HepG2 (cell line): ENCODE measurements at regions not wholly inside any gene's neighbourhood (a gene's known extent, or its start where the extent isn't known, plus 50 kb on each side); places are given as distances from the start of the nearest gene placed in this dataset.

Source experiments
- CEBPB ChIP-seq: IDR thresholded peaks from 2 replicates; pipeline ENCODE4 v1.6.1; 2011; ENCODE audit warnings: low read depth, low read length, improper control_type of control experiment, borderline replicate concordance
- FOXP1 ChIP-seq, 2 experiments: fragments of 450-650 bp in 1 of 2; IDR thresholded peaks; 2 replicates each; pipeline ENCODE4 v1.6.1; 2017 to 2018; ENCODE audit warnings: antibody characterized with exemption in 1 of 2
- HDAC6 ChIP-seq: fragments of 200-600 bp; sonication (generic); IDR thresholded peaks from 2 replicates; pipeline ENCODE4 v1.7.0; 2017; ENCODE audit warnings: mild to moderate bottlenecking, antibody characterized with exemption, low read length, low read depth
- LCORL ChIP-seq, 2 experiments: fragments of 450-650 bp in 1 of 2; sonication (generic) in 1 of 2; formaldehyde crosslinking in 1 of 2; IDR thresholded peaks; 2 replicates each; pipeline versions ENCODE4 v1.5.0 to v1.6.1; 2017 to 2020; ENCODE audit warnings: antibody characterized with exemption in 1 of 2, missing genetic modification reagents in 1 of 2
- MYNN ChIP-seq: sonication (generic); formaldehyde crosslinking; IDR thresholded peaks from 2 replicates; pipeline ENCODE4 v1.4.0; 2020; ENCODE audit warnings: mild to moderate bottlenecking, low read depth, missing genetic modification reagents
- NFIC ChIP-seq: IDR thresholded peaks from 2 replicates; pipeline ENCODE4 v1.6.1; 2012; ENCODE audit warnings: mild to moderate bottlenecking, low read length, inconsistent platforms
- NR2F1 ChIP-seq, 2 experiments: fragments of 450-650 bp in 1 of 2; formaldehyde crosslinking in 1 of 2; IDR thresholded peaks; 2 replicates each; pipeline versions ENCODE4 v1.5.0 to v1.6.1; 2016 to 2020; ENCODE audit warnings: mild to moderate bottlenecking in 1 of 2, missing compliant biosample characterization in 1 of 2, missing genetic modification reagents in 1 of 2, moderate library complexity in 1 of 2
- NRL ChIP-seq: sonication (generic); formaldehyde crosslinking; IDR thresholded peaks from 2 replicates; pipeline ENCODE4 v1.5.0; 2020; ENCODE audit warnings: missing genetic modification reagents, mild to moderate bottlenecking, moderate library complexity, borderline replicate concordance
- RXRA ChIP-seq: sonication (generic); formaldehyde crosslinking; IDR thresholded peaks from 2 replicates; pipeline ENCODE4 v1.5.1; 2020; ENCODE audit warnings: missing genetic modification reagents
- STAG1 ChIP-seq: sonication (generic); formaldehyde crosslinking; IDR thresholded peaks from 2 replicates; pipeline ENCODE4 v1.4.0; 2020; ENCODE audit warnings: missing genetic modification reagents
- ZC3H4 ChIP-seq: sonication (generic); formaldehyde crosslinking; IDR thresholded peaks from 2 replicates; pipeline ENCODE4 v1.4.0; 2020; ENCODE audit warnings: missing genetic modification reagents, borderline replicate concordance
- ZKSCAN1 ChIP-seq: fragments of 150-350 bp; IDR thresholded peaks from 2 replicates; pipeline ENCODE4 v1.6.1; 2014; ENCODE audit warnings: low read length
- ZNF317 ChIP-seq: sonication (generic); formaldehyde crosslinking; IDR thresholded peaks from 2 replicates; pipeline ENCODE4 v1.5.0; 2020; ENCODE audit warnings: mild to moderate bottlenecking, missing genetic modification reagents
- ZNF496 ChIP-seq: sonication (generic); formaldehyde crosslinking; IDR thresholded peaks from 2 replicates; pipeline ENCODE4 v1.8.1; 2023; ENCODE audit warnings: mild to moderate bottlenecking, moderate library complexity, missing genetic modification reagents; ENCODE audit not compliant: insufficient replicate concordance
- ZNF547 ChIP-seq: sonication (generic); formaldehyde crosslinking; IDR thresholded peaks from 2 replicates; pipeline ENCODE4 v1.5.1; 2020; ENCODE audit warnings: mild to moderate bottlenecking, missing genetic modification reagents
- TF ChIP-seq, protein P1 (sequence below): fragments of 450-650 bp; IDR thresholded peaks from 2 replicates; pipeline ENCODE4 v1.6.1; 2017
- TF ChIP-seq, protein P2 (sequence below): sonication (generic); formaldehyde crosslinking; IDR thresholded peaks from 2 replicates; pipeline ENCODE4 v1.5.1; 2020; ENCODE audit warnings: mild to moderate bottlenecking, moderate library complexity, missing genetic modification reagents
- TF ChIP-seq, protein P3 (sequence below): sonication (generic); formaldehyde crosslinking; IDR thresholded peaks from 2 replicates; pipeline ENCODE4 v1.5.0; 2020; ENCODE audit warnings: missing genetic modification reagents
- TF ChIP-seq, protein P4 (sequence below): IDR thresholded peaks from 2 replicates; pipeline ENCODE4 v1.6.1; 2016; ENCODE audit warnings: missing biosample characterization, missing genetic modification reagents, low read depth
- TF ChIP-seq, protein P5 (sequence below): sonication (generic); formaldehyde crosslinking; IDR thresholded peaks from 2 replicates; pipeline ENCODE4 v1.5.0; 2020; ENCODE audit warnings: mild to moderate bottlenecking, missing genetic modification reagents
- TF ChIP-seq, protein P6 (sequence below): sonication (generic); formaldehyde crosslinking; IDR thresholded peaks from 2 replicates; pipeline ENCODE4 v1.8.0; 2022; ENCODE audit warnings: mild to moderate bottlenecking, missing genetic modification reagents, moderate library complexity

DNA sequence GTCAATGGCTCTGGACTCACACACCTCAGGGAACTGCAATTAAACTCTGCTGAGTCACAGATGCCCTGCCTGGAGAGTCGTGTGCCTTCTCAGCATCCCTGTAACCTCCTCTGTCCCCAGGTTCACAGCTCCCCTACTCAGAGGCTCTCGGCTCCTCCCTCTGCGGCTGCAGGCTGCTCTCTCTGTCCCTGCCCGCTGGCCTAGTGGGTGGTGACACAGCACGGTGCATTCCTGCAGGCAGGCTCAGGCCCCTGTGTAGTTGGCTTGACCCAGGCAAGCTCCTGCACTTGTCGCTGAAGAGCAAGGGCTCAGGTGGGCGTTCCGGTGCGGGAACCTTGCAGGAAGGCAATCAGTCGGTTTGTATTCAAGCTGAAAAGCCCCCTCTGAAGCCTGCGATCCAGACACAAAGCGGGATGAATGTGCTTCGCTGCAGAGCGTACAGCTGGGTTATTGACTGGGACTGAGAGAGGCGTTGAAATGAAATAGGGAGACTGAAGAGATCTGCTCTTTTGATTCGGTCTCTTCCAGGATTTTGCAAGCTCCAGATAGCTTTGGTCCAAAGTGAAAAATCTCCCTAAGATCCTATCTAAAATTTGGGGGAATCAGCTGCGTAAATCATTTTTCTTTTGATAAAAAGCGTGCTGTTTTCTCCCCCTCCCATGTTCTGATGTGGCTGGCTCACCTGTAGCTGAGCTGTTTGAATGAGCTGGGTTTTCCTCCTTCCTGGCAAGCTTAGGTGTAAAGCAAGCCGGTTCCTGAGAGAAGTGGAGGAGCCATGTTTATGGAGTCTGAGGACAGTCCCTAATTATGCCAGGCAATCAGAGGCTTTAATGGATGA is 208.7 kb upstream of the PHYHIPL start (continued):
- TF ChIP-seq, protein P1, sequence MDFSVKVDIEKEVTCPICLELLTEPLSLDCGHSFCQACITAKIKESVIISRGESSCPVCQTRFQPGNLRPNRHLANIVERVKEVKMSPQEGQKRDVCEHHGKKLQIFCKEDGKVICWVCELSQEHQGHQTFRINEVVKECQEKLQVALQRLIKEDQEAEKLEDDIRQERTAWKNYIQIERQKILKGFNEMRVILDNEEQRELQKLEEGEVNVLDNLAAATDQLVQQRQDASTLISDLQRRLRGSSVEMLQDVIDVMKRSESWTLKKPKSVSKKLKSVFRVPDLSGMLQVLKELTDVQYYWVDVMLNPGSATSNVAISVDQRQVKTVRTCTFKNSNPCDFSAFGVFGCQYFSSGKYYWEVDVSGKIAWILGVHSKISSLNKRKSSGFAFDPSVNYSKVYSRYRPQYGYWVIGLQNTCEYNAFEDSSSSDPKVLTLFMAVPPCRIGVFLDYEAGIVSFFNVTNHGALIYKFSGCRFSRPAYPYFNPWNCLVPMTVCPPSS, result no peak
- 0 out of 2 replicates have a peak, but pooled peaks have one; percentile 8 for TF ChIP-seq CEBPB
- TF ChIP-seq, protein P2, sequence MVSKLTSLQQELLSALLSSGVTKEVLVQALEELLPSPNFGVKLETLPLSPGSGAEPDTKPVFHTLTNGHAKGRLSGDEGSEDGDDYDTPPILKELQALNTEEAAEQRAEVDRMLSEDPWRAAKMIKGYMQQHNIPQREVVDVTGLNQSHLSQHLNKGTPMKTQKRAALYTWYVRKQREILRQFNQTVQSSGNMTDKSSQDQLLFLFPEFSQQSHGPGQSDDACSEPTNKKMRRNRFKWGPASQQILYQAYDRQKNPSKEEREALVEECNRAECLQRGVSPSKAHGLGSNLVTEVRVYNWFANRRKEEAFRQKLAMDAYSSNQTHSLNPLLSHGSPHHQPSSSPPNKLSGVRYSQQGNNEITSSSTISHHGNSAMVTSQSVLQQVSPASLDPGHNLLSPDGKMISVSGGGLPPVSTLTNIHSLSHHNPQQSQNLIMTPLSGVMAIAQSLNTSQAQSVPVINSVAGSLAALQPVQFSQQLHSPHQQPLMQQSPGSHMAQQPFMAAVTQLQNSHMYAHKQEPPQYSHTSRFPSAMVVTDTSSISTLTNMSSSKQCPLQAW (CRISPR knock-in tag), result peak; percentile 92
- no peak for TF ChIP-seq LCORL (IDR thresholded peaks at IDR 0.05)
- peak; percentile 88 for TF ChIP-seq LCORL (CRISPR knock-in tag; IDR thresholded peaks at IDR 0.05)
- TF ChIP-seq RXRA (CRISPR knock-in tag), result peak; percentile 82
- no peak for TF ChIP-seq ZC3H4
- peak; percentile 76; the same call in 1 of the 2 replicates for TF ChIP-seq ZNF317
- TF ChIP-seq MYNN (CRISPR knock-in tag), result no peak
- no peak for TF ChIP-seq ZKSCAN1
- no peak for TF ChIP-seq FOXP1 (IDR thresholded peaks at IDR 0.05)
- peak; percentile 28 for TF ChIP-seq FOXP1 (CRISPR knock-in tag; IDR thresholded peaks at IDR 0.05)
- TF ChIP-seq NRL (CRISPR knock-in tag), result peak; percentile 89
- TF ChIP-seq, protein P3, sequence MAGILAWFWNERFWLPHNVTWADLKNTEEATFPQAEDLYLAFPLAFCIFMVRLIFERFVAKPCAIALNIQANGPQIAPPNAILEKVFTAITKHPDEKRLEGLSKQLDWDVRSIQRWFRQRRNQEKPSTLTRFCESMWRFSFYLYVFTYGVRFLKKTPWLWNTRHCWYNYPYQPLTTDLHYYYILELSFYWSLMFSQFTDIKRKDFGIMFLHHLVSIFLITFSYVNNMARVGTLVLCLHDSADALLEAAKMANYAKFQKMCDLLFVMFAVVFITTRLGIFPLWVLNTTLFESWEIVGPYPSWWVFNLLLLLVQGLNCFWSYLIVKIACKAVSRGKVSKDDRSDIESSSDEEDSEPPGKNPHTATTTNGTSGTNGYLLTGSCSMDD (CRISPR knock-in tag), result no peak
- peak; percentile 35 for TF ChIP-seq STAG1 (CRISPR knock-in tag)
- TF ChIP-seq, protein P4, sequence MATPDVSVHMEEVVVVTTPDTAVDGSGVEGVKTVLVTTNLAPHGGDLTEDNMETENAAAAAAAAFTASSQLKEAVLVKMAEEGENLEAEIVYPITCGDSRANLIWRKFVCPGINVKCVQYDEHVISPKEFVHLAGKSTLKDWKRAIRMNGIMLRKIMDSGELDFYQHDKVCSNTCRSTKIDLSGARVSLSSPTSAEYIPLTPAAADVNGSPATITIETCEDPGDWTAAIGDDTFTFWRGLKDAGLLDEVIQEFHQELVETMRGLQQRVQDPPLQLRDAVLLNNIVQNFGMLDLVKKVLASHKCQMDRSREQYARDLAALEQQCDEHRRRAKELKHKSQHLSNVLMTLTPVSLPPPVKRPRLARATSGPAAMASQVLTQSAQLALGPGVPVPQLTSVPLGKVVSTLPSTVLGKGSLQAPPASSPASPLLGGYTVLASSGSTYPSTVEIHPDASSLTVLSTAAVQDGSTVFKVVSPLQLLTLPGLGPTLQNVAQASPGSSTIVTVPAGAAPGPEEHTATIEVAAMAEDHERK (CRISPR knock-in tag), result no peak
- no peak for TF ChIP-seq HDAC6
- TF ChIP-seq, protein P5, sequence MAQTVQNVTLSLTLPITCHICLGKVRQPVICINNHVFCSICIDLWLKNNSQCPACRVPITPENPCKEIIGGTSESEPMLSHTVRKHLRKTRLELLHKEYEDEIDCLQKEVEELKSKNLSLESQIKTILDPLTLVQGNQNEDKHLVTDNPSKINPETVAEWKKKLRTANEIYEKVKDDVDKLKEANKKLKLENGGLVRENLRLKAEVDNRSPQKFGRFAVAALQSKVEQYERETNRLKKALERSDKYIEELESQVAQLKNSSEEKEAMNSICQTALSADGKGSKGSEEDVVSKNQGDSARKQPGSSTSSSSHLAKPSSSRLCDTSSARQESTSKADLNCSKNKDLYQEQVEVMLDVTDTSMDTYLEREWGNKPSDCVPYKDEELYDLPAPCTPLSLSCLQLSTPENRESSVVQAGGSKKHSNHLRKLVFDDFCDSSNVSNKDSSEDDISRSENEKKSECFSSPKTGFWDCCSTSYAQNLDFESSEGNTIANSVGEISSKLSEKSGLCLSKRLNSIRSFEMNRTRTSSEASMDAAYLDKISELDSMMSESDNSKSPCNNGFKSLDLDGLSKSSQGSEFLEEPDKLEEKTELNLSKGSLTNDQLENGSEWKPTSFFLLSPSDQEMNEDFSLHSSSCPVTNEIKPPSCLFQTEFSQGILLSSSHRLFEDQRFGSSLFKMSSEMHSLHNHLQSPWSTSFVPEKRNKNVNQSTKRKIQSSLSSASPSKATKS (CRISPR knock-in tag), result no peak
- no peak for TF ChIP-seq NFIC
- TF ChIP-seq, protein P6, sequence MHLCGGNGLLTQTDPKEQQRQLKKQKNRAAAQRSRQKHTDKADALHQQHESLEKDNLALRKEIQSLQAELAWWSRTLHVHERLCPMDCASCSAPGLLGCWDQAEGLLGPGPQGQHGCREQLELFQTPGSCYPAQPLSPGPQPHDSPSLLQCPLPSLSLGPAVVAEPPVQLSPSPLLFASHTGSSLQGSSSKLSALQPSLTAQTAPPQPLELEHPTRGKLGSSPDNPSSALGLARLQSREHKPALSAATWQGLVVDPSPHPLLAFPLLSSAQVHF (CRISPR knock-in tag), result no peak
- TF ChIP-seq ZNF496 (CRISPR knock-in tag), result no peak
- TF ChIP-seq ZNF547 (CRISPR knock-in tag), result no peak
- TF ChIP-seq NR2F1 (CRISPR knock-in tag; IDR thresholded peaks at IDR 0.05), result peak in 1 of 2 experiments; percentile 30; a peak in 1 of 4 replicates
